Smooth muscle cell (in vitro differentiated cells): ENCODE measurements at regions not wholly inside any gene's neighbourhood (a gene's known extent, or its start where the extent isn't known, plus 50 kb on each side); places are given as distances from the start of the nearest gene placed in this dataset.

Source experiments
- DNase-seq: peaks from one replicate; lab custom pipeline; 2025; ENCODE audit not compliant: unreplicated experiment; lab: John Stamatoyannopoulos, UW
- H2AFZ ChIP-seq: fragments of 200-600 bp; sonication (generic); 2 replicates; pipeline ENCODE4 v1.6.0; 2016; ENCODE audit warnings: antibody characterized with exemption, low read depth, mild to moderate bottlenecking
- H3F3A ChIP-seq: fragments of 200-600 bp; sonication (generic); 2 replicates; pipeline ENCODE4 v1.6.0; 2017; ENCODE audit warnings: antibody characterized with exemption, low read depth
- H3K27ac ChIP-seq: fragments of 200-600 bp; sonication (generic); 2 replicates; pipeline ENCODE4 v1.5.1; 2016; ENCODE audit warnings: low read depth, mild to moderate bottlenecking
- H3K27me3 ChIP-seq: fragments of 200-600 bp; sonication (generic); 2 replicates; pipeline ENCODE4 v1.6.1; 2016; ENCODE audit warnings: low read depth, mild to moderate bottlenecking
- H3K36me3 ChIP-seq: fragments of 200-600 bp; sonication (generic); 2 replicates; pipeline ENCODE4 v1.5.1; 2016; ENCODE audit warnings: low read depth
- H3K4me1 ChIP-seq: fragments of 200-600 bp; sonication (generic); 2 replicates; pipeline ENCODE4 v1.5.1; 2016; ENCODE audit warnings: low read depth
- H3K4me2 ChIP-seq: fragments of 200-600 bp; sonication (generic); 2 replicates; pipeline ENCODE4 v1.6.0; 2016; ENCODE audit warnings: mild to moderate bottlenecking
- H3K4me3 ChIP-seq: fragments of 200-600 bp; sonication (generic); 2 replicates; pipeline ENCODE4 v1.5.1; 2016; ENCODE audit warnings: mild to moderate bottlenecking
- H3K79me2 ChIP-seq: fragments of 200-600 bp; sonication (generic); 2 replicates; pipeline ENCODE4 v1.6.0; 2016; ENCODE audit warnings: low read depth, mild to moderate bottlenecking
- H3K9ac ChIP-seq: fragments of 200-600 bp; sonication (generic); 2 replicates; pipeline ENCODE4 v1.6.0; 2016; ENCODE audit warnings: low read depth
- H3K9me3 ChIP-seq: fragments of 200-600 bp; sonication (generic); replicated peaks from 2 replicates; pipeline ENCODE4 v1.5.1; 2016; ENCODE audit warnings: low read depth
- H4K20me1 ChIP-seq: fragments of 200-600 bp; sonication (generic); 2 replicates; pipeline ENCODE4 v1.6.0; 2016; ENCODE audit warnings: low read depth
- WGBS: methylation state at CpG from one replicate; pipeline ENCODE4 v1.1.7; 2016; ENCODE audit warnings: low lambda C conversion rate; 5-methylcytosine and 5-hydroxymethylcytosine counted together
- TF ChIP-seq, protein P1 (sequence below): fragments of 200-600 bp; sonication (generic); IDR thresholded peaks from 2 replicates; pipeline ENCODE4 v1.5.1; 2017; ENCODE audit warnings: borderline replicate concordance, mild to moderate bottlenecking, antibody characterized with exemption; ENCODE audit not compliant: insufficient read depth, poor library complexity, severe bottlenecking

DNA sequence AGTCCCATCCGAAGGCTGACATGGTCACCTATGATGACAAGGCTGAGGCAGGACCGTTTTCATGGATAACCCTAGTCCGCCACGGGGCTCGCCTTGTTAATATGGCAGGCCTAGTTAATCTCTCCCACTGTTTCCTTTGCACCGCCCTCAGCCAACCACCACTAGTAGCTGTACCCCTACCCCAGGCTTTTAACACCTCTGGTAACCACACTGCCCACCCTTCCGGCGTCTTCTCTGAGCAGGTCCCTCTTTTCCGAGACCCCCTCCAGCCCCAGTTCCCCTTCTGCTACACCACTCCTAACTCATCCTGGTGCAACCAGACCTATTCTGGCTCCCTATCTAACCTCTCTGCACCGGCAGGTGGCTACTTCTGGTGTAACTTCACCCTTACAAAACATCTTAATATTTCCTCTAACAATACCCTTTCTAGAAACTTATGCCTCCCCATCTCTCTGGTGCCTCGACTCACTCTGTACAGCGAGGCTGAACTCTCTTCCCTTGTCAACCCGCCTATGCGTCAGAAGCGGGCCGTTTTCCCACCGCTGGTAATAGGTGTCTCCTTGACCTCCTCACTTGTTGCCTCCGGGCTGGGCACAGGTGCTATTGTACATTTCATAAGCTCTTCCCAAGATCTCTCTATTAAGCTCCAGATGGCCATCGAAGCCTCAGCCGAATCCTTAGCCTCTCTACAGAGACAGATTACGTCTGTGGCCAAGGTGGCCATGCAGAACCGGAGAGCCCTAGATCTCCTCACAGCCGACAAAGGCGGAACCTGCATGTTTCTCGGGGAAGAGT lies 964.4 kb downstream of the RPA4 start:
- Histone ChIP-seq H2AFZ (no peak overlapping the region), H3K9ac (no peak overlapping the region), H3K9me3 (no peaks in the 10 kb centered on the region), H3K4me3 (no peak overlapping the region), H4K20me1 (no peaks in the 10 kb centered on the region), H3K79me2 (no peaks in the 10 kb centered on the region), H3K4me1 (no peaks in the 10 kb centered on the region), H3K27me3 (no peaks in the 10 kb centered on the region), H3K4me2 (no peak overlapping the region), H3F3A (peaks cover 6% of the 10 kb centered on the region), H3K27ac (no peak overlapping the region), H3K36me3 (no peaks in the 10 kb centered on the region)
- DNase-seq = no peak
- WGBS = 93% methylated on average over 25 of the region's 25 CpGs
- TF ChIP-seq, protein P1, sequence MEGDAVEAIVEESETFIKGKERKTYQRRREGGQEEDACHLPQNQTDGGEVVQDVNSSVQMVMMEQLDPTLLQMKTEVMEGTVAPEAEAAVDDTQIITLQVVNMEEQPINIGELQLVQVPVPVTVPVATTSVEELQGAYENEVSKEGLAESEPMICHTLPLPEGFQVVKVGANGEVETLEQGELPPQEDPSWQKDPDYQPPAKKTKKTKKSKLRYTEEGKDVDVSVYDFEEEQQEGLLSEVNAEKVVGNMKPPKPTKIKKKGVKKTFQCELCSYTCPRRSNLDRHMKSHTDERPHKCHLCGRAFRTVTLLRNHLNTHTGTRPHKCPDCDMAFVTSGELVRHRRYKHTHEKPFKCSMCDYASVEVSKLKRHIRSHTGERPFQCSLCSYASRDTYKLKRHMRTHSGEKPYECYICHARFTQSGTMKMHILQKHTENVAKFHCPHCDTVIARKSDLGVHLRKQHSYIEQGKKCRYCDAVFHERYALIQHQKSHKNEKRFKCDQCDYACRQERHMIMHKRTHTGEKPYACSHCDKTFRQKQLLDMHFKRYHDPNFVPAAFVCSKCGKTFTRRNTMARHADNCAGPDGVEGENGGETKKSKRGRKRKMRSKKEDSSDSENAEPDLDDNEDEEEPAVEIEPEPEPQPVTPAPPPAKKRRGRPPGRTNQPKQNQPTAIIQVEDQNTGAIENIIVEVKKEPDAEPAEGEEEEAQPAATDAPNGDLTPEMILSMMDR = no peak

DNA sequence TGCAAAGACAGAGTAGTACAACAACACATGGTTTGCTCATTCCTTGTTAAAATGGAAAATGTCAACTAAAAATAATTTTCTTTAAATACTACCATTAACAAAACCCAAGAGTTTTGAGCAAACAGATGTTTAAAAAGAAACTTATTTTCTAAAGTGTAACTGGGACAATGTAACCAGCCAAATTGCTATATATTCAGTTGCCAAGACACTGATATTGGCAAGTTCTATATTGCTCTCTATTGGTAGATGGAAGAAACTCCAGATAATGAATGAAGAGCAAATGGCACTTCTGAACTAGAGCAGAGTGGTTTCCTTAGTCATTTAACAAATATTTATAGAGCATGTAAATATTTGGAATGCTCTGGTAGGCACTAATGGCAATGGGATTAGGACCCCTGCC lies 966.2 kb downstream of the RPA4 start:
- no peaks in the 10 kb centered on the region for H3K36me3 ChIP-seq
- peaks cover 6% of the 10 kb centered on the region for H3F3A ChIP-seq
- no peak overlapping the region for H2AFZ ChIP-seq
- peak overlapping the region; percentile 4 for H3K4me2 ChIP-seq
- H4K20me1 ChIP-seq = no peaks in the 10 kb centered on the region
- no peaks in the 10 kb centered on the region for H3K79me2 ChIP-seq
- no peaks in the 10 kb centered on the region for H3K4me1 ChIP-seq
- no peak for DNase-seq
- H3K4me3 ChIP-seq = no peak overlapping the region
- H3K9me3 ChIP-seq = no peaks in the 10 kb centered on the region
- H3K27me3 ChIP-seq = no peaks in the 10 kb centered on the region
- H3K27ac ChIP-seq = peak overlapping the region; percentile 2
- H3K9ac ChIP-seq = no peak overlapping the region
- TF ChIP-seq, protein P1 = no peak

DNA sequence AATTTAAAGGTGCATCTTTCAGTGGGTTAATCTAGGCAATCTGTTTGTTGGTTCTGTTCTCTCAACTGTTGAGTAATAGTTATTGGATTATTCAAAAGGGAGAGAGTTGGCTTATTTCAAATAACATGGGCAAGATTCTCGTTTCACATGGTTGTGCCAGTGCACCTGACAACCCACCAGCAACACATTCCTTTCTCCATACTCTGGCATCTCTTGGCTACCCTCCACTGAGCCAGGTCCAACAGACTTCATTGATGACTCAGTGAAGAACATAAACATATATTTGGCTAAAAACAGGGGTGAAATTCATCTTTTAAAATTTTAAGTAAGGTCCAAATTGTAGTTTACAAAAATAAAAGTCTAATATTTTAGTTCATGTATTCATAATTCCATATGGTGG lies 967.2 kb downstream of the RPA4 start:
- 94% methylated on average over 1 of the region's 1 CpG for WGBS
- no peak for DNase-seq
- peak overlapping the region; percentile 47 for H3K27ac ChIP-seq

More for the DNA sequence above, 967.2 kb downstream of the RPA4 start:
- no peaks in the 10 kb centered on the region for H3K79me2 ChIP-seq
- H3K4me2 ChIP-seq = no peak overlapping the region
- no peaks in the 10 kb centered on the region for H3K9me3 ChIP-seq
- no peaks in the 10 kb centered on the region for H3K4me1 ChIP-seq
- H3K27me3 ChIP-seq = no peaks in the 10 kb centered on the region
- H3K9ac ChIP-seq = no peak overlapping the region
- H4K20me1 ChIP-seq = no peaks in the 10 kb centered on the region
- no peak overlapping the region for H2AFZ ChIP-seq
- peaks cover 6% of the 10 kb centered on the region for H3F3A ChIP-seq
- no peak overlapping the region for H3K4me3 ChIP-seq
- no peaks in the 10 kb centered on the region for H3K36me3 ChIP-seq
- TF ChIP-seq, protein P1 = no peak
